ENCODE measurements at regions not wholly inside any gene's neighbourhood (a gene's known extent, or its start where the extent isn't known, plus 50 kb on each side); places are given as distances from the start of the nearest gene placed in this dataset.

GRCh38 chr2:126512026-126512425 lies 143.9 kb upstream of the GYPC start:
- TF ChIP-seq CTCF (IDR thresholded peaks at IDR 0.05) (no peak), POLR2A (IDR thresholded peaks at IDR 0.05) (no peak)
